Stimulated activated naive B cell treated with anti-CD40 and anti-IgM and Interleukin-4, amounts not matched to agents 10 μg/mL and 1 μg/mL and 100 μg/mL, for 72 hours (primary cell): ENCODE measurements at regions not wholly inside any gene's neighbourhood (a gene's known extent, or its start where the extent isn't known, plus 50 kb on each side); places are given as distances from the start of the nearest gene placed in this dataset.
"Not testable (repeated sequence)": the region's sequence is repeated elsewhere in the genome, so short reads cannot be mapped to it uniquely, and the experiment has no call there.

ENCODE experiments used
- ATAC-seq, 2 donors: fragments of 150-1000 bp; cut with Tn5 transposase; replicated peaks; 2 replicates each; pipeline ENCODE4 v1.10.0; 2021; ENCODE audit warnings: moderate library complexity in 1 of 2
- DNase-seq: peaks from one replicate; pipeline ENCODE4 v3.0.0; 2021
- H3K27ac Mint-ChIP-seq: one replicate; pipeline ENCODE4 v1.8.0; 2022; ENCODE audit warnings: mild to moderate bottlenecking, mixed read lengths
- H3K27me3 Mint-ChIP-seq, 2 donors: one replicate each; pipeline ENCODE4 v1.8.0; 2022; ENCODE audit warnings: mixed read lengths in 2 of 2
- H3K36me3 Mint-ChIP-seq, 2 donors: one replicate each; pipeline ENCODE4 v1.8.0; 2022; ENCODE audit warnings: mixed read lengths in 2 of 2, mild to moderate bottlenecking in 1 of 2
- H3K4me1 Mint-ChIP-seq, 2 donors: one replicate each; pipeline ENCODE4 v1.8.0; 2022; ENCODE audit warnings: mixed read lengths in 2 of 2, mild to moderate bottlenecking in 1 of 2
- H3K4me3 Mint-ChIP-seq, 2 donors: one replicate each; pipeline ENCODE4 v1.8.0; 2022; ENCODE audit warnings: mild to moderate bottlenecking in 2 of 2, mixed read lengths in 2 of 2, moderate library complexity in 1 of 2
- H3K9me3 Mint-ChIP-seq, 2 donors: one replicate each; pipeline ENCODE4 v1.8.0; 2022; ENCODE audit warnings: mixed read lengths in 2 of 2, mild to moderate bottlenecking in 1 of 2

GRCh38 chr4:79266136-79266535 is 59.7 kb downstream of the NAA11 start:
- DNase-seq (no peak), ATAC-seq (no peak)
- Mint-ChIP-seq H3K36me3 (no peaks in the 10 kb centered on the region), H3K4me1 (no peaks in the 10 kb centered on the region), H3K9me3 (no peaks in the 10 kb centered on the region), H3K27ac (no peak overlapping the region), H3K27me3 (no peaks in the 10 kb centered on the region), H3K4me3 (no peak overlapping the region)

- H3K27ac Mint-ChIP-seq = no peak overlapping the region
- no peak for DNase-seq
These were observed 66.6 kb downstream of the NAA11 start for GRCh38 chr4:79259242-79259641.

GRCh38 chr4:79258614-79259176 is 67.2 kb downstream of the NAA11 start:
- ATAC-seq = no peak
- no peak overlapping the region for H3K4me3 Mint-ChIP-seq
- H3K4me1 Mint-ChIP-seq = no peaks in the 10 kb centered on the region
- no peak overlapping the region for H3K27ac Mint-ChIP-seq
- peaks cover 0 to 2% of the 10 kb centered on the region in 2 donors for H3K9me3 Mint-ChIP-seq
- H3K36me3 Mint-ChIP-seq = no peaks in the 10 kb centered on the region
- H3K27me3 Mint-ChIP-seq = no peaks in the 10 kb centered on the region
- no peak for DNase-seq

More at GRCh38 chr4:79259242-79259641, 66.6 kb downstream of the NAA11 start:
- Mint-ChIP-seq H3K27me3 (no peaks in the 10 kb centered on the region), H3K4me3 (no peak overlapping the region), H3K4me1 (no peaks in the 10 kb centered on the region), H3K9me3 (peaks cover 0 to 2% of the 10 kb centered on the region in 2 donors), H3K36me3 (no peaks in the 10 kb centered on the region)
- ATAC-seq = no peak

- Mint-ChIP-seq H3K27me3 (no peaks in the 10 kb centered on the region), H3K27ac (no peak overlapping the region), H3K4me1 (no peaks in the 10 kb centered on the region), H3K4me3 (no peak overlapping the region), H3K36me3 (no peaks in the 10 kb centered on the region), H3K9me3 (peaks cover 0 to 2% of the 10 kb centered on the region in 2 donors)
- no peak for ATAC-seq
- DNase-seq = no peak
These were observed 67.8 kb downstream of the NAA11 start for GRCh38 chr4:79257953-79258613.

- Mint-ChIP-seq H3K4me1 (no peaks in the 10 kb centered on the region), H3K9me3 (peaks cover 0 to 2% of the 10 kb centered on the region in 2 donors), H3K27me3 (no peaks in the 10 kb centered on the region), H3K36me3 (no peaks in the 10 kb centered on the region), H3K27ac (no peak overlapping the region), H3K4me3 (no peak overlapping the region)
- DNase-seq (no peak), ATAC-seq (no peak)
These were observed 70.1 kb downstream of the NAA11 start for GRCh38 chr4:79255793-79256192.

GRCh38 chr4:79253924-79254323 is 71.9 kb downstream of the NAA11 start:
- no peak overlapping the region for H3K4me3 Mint-ChIP-seq
- H3K9me3 Mint-ChIP-seq = no peaks in the 10 kb centered on the region
- no peaks in the 10 kb centered on the region for H3K27me3 Mint-ChIP-seq
- DNase-seq = no peak
- no peak for ATAC-seq
- no peak overlapping the region for H3K27ac Mint-ChIP-seq
- H3K36me3 Mint-ChIP-seq = no peaks in the 10 kb centered on the region
- H3K4me1 Mint-ChIP-seq = no peaks in the 10 kb centered on the region

- Mint-ChIP-seq H3K36me3 (no peaks in the 10 kb centered on the region), H3K4me3 (no peak overlapping the region)
These were observed 72.7 kb downstream of the NAA11 start for GRCh38 chr4:79253168-79253567.

GRCh38 chr4:79250887-79251286 is 75.0 kb downstream of the NAA11 start:
- Mint-ChIP-seq H3K9me3 (peaks cover 0 to 2% of the 10 kb centered on the region in 2 donors), H3K36me3 (no peaks in the 10 kb centered on the region), H3K4me1 (no peaks in the 10 kb centered on the region), H3K27ac (no peak overlapping the region), H3K4me3 (no peak overlapping the region), H3K27me3 (peaks cover 0 to 5% of the 10 kb centered on the region in 2 donors)
- ATAC-seq = no peak
- no peak for DNase-seq

More at GRCh38 chr4:79253168-79253567, 72.7 kb downstream of the NAA11 start:
- H3K27ac Mint-ChIP-seq = no peak overlapping the region
- H3K27me3 Mint-ChIP-seq = peaks cover 0 to 4% of the 10 kb centered on the region in 2 donors
- ATAC-seq (no peak), DNase-seq (no peak)
- peaks cover 0 to 2% of the 10 kb centered on the region in 2 donors for H3K9me3 Mint-ChIP-seq
- H3K4me1 Mint-ChIP-seq = no peaks in the 10 kb centered on the region

- Mint-ChIP-seq H3K4me1 (no peaks in the 10 kb centered on the region), H3K27ac (no peak overlapping the region), H3K27me3 (peaks cover 0 to 5% of the 10 kb centered on the region in 2 donors), H3K4me3 (no peak overlapping the region), H3K36me3 (peaks cover 0 to 3% of the 10 kb centered on the region in 2 donors), H3K9me3 (peaks cover 0 to 4% of the 10 kb centered on the region in 2 donors)
- no peak for ATAC-seq
- no peak for DNase-seq
These were observed 75.9 kb downstream of the NAA11 start for GRCh38 chr4:79249881-79250503.

GRCh38 chr4:79248610-79249009 is 77.3 kb downstream of the NAA11 start:
- H3K27me3 Mint-ChIP-seq = peaks cover 0 to 5% of the 10 kb centered on the region in 2 donors
- no peak overlapping the region for H3K27ac Mint-ChIP-seq
- H3K36me3 Mint-ChIP-seq = peaks cover 0 to 3% of the 10 kb centered on the region in 2 donors
- no peak overlapping the region for H3K4me3 Mint-ChIP-seq
- H3K9me3 Mint-ChIP-seq = peaks cover 0 to 4% of the 10 kb centered on the region in 2 donors
- no peaks in the 10 kb centered on the region for H3K4me1 Mint-ChIP-seq
- DNase-seq = no peak
- no peak for ATAC-seq

GRCh38 chr4:79247695-79248394 is 78.0 kb downstream of the NAA11 start:
- Mint-ChIP-seq H3K36me3 (peaks cover 0 to 3% of the 10 kb centered on the region in 2 donors), H3K27me3 (peaks cover 0 to 5% of the 10 kb centered on the region in 2 donors), H3K4me1 (no peaks in the 10 kb centered on the region), H3K9me3 (peaks cover 0 to 4% of the 10 kb centered on the region in 2 donors), H3K27ac (no peak overlapping the region), H3K4me3 (no peak overlapping the region)
- DNase-seq = no peak
- no peak for ATAC-seq

GRCh38 chr4:79245200-79245940 is 80.5 kb downstream of the NAA11 start:
- not testable (repeated sequence) for H3K4me1 Mint-ChIP-seq, H3K27me3 Mint-ChIP-seq, DNase-seq, H3K27ac Mint-ChIP-seq, H3K9me3 Mint-ChIP-seq, ATAC-seq, H3K36me3 Mint-ChIP-seq, H3K4me3 Mint-ChIP-seq

GRCh38 chr4:79241846-79242245 is 84.0 kb downstream of the NAA11 start:
- DNase-seq (no peak), ATAC-seq (no peak)
- no peak overlapping the region for H3K27ac Mint-ChIP-seq
- H3K27me3 Mint-ChIP-seq = no peaks in the 10 kb centered on the region
- H3K9me3 Mint-ChIP-seq = peaks cover 0 to 3% of the 10 kb centered on the region in 2 donors
- no peak overlapping the region for H3K4me3 Mint-ChIP-seq
- H3K4me1 Mint-ChIP-seq = no peaks in the 10 kb centered on the region
- H3K36me3 Mint-ChIP-seq = peaks cover 0 to 3% of the 10 kb centered on the region in 2 donors

- peaks cover 0 to 6% of the 10 kb centered on the region in 2 donors for H3K4me1 Mint-ChIP-seq
- H3K27me3 Mint-ChIP-seq = no peaks in the 10 kb centered on the region
- DNase-seq (no peak), ATAC-seq (no peak)
- no peak overlapping the region for H3K27ac Mint-ChIP-seq
- no peaks in the 10 kb centered on the region for H3K36me3 Mint-ChIP-seq
- H3K9me3 Mint-ChIP-seq = no peaks in the 10 kb centered on the region
- H3K4me3 Mint-ChIP-seq = no peak overlapping the region
These were observed 88.0 kb downstream of the NAA11 start for GRCh38 chr4:79237851-79238250.
